H1 (cell line): ENCODE measurements at regions not wholly inside any gene's neighbourhood (a gene's known extent, or its start where the extent isn't known, plus 50 kb on each side); places are given as distances from the start of the nearest gene placed in this dataset.

Experiments used
- ASH2L ChIP-seq: fragments of 200-600, 300-600 bp; sonication (generic); IDR thresholded peaks from one replicate; pipeline ENCODE4 v1.7.1; 2017; ENCODE audit warnings: low read length
- CHD7 ChIP-seq: fragments of 300-600 bp; sonication (generic); IDR thresholded peaks from 2 replicates; pipeline ENCODE4 v1.7.1; 2012; ENCODE audit warnings: low read length, moderate library complexity, mild to moderate bottlenecking, inconsistent platforms; ENCODE audit not compliant: insufficient replicate concordance
- GABPA ChIP-seq: IDR thresholded peaks from 2 replicates; pipeline ENCODE4 v1.6.1; 2011; ENCODE audit warnings: mild to moderate bottlenecking, low read length, moderate library complexity, borderline replicate concordance; ENCODE audit not compliant: insufficient read depth
- PHF8 ChIP-seq: fragments of 200-600 bp; sonication (generic); conservative IDR thresholded peaks from 2 replicates; pipeline ENCODE4 v1.7.1; 2012; ENCODE audit warnings: low read depth, mild to moderate bottlenecking, inconsistent platforms, low read length, moderate library complexity
- POLR2AphosphoS5 ChIP-seq: IDR thresholded peaks from 2 replicates; pipeline ENCODE4 v1.6.1; 2011; ENCODE audit warnings: low read depth, low read length
- POU5F1 ChIP-seq: IDR thresholded peaks from 2 replicates; pipeline ENCODE4 v1.6.1; 2011; ENCODE audit warnings: low read depth, mild to moderate bottlenecking, low read length, moderate library complexity
- RXRA ChIP-seq: IDR thresholded peaks from 2 replicates; pipeline ENCODE4 v1.6.1; 2011; ENCODE audit warnings: low read depth, mild to moderate bottlenecking, low read length, moderate library complexity; ENCODE audit not compliant: insufficient read depth
- TAF1 ChIP-seq: IDR thresholded peaks from 2 replicates; pipeline ENCODE4 v1.6.1; 2011; ENCODE audit warnings: mild to moderate bottlenecking, low read depth, low read length
- YY1 ChIP-seq: IDR thresholded peaks from 2 replicates; pipeline ENCODE4 v1.6.1; 2011; ENCODE audit warnings: low read depth, mild to moderate bottlenecking, low read length

- TF ChIP-seq CHD7: no peak
- no peak for TF ChIP-seq TAF1
- TF ChIP-seq POU5F1: no peak
- TF ChIP-seq PHF8: no peak
- no peak for TF ChIP-seq YY1
- TF ChIP-seq ASH2L: no peak
- no peak for TF ChIP-seq GABPA
- TF ChIP-seq RXRA: no peak
- TF ChIP-seq POLR2AphosphoS5: no peak
These were observed 567.1 kb downstream of the TLR4 start (continued) for GRCh38 chr9:118271331-118271730.
